Esophagus muscularis mucosa (tissue), 4 donors: ENCODE measurements at regions not wholly inside any gene's neighbourhood (a gene's known extent, or its start where the extent isn't known, plus 50 kb on each side); places are given as distances from the start of the nearest gene placed in this dataset.

ENCODE experiments used
- DNase-seq: peaks from one replicate; pipeline ENCODE4 v3.0.0-alpha.2; 2017; ENCODE audit errors: extremely low spot score
- H3K27ac ChIP-seq, 4 donors: fragments of 200-600 bp; sonication (generic); replicated peaks in 1 of 4; 1 replicate in 3 of 4; 2 replicates in 1 of 4; pipeline ENCODE4 v1.5.1; 2016 to 2019; ENCODE audit warnings: mild to moderate bottlenecking in 1 of 4
- H3K27me3 ChIP-seq, 4 donors: fragments of 200-600 bp; sonication (generic); one replicate each; pipeline versions ENCODE4 v1.5.1 to v1.6.0; 2016 to 2019
- H3K36me3 ChIP-seq, 4 donors: fragments of 200-600 bp; sonication (generic); one replicate each; pipeline ENCODE4 v1.5.1; 2016 to 2019
- H3K4me1 ChIP-seq, 4 donors: fragments of 200-600 bp; sonication (generic); one replicate each; pipeline ENCODE4 v1.5.1; 2016 to 2019
- H3K4me3 ChIP-seq, 4 donors: fragments of 200-600 bp; sonication (generic); 1 replicate in 2 of 4; 2 replicates in 2 of 4; pipeline ENCODE4 v1.5.1; 2016 to 2019; ENCODE audit warnings: mild to moderate bottlenecking in 4 of 4, moderate library complexity in 1 of 4
- H3K9me3 ChIP-seq, 4 donors: fragments of 200-600 bp; sonication (generic); 1 replicate in 3 of 4; 2 replicates in 1 of 4; pipeline ENCODE4 v1.5.1; 2016 to 2019
- CTCF ChIP-seq, 3 experiments: fragments of 200-600 bp in 2 of 3; fragments of 450-650 bp in 1 of 3; sonication (generic) in 2 of 3; IDR thresholded peaks; one replicate each; pipeline ENCODE4 v1.5.1; 2017 to 2019; ENCODE audit warnings: antibody characterized with exemption in 3 of 3, mild to moderate bottlenecking in 2 of 3, moderate library complexity in 1 of 3
- EP300 ChIP-seq: sonication (generic); formaldehyde crosslinking; IDR thresholded peaks from one replicate; pipeline ENCODE4 v1.6.1; 2017; ENCODE audit warnings: antibody characterized with exemption
- POLR2A ChIP-seq: fragments of 450-650 bp; IDR thresholded peaks from one replicate; pipeline ENCODE4 v1.6.1; 2017; ENCODE audit warnings: antibody characterized with exemption, moderate library complexity, mild to moderate bottlenecking, low read depth
- POLR2AphosphoS5 ChIP-seq, 2 donors: sonication (generic); formaldehyde crosslinking; IDR thresholded peaks; one replicate each; pipeline ENCODE4 v1.6.1; 2017; ENCODE audit warnings: antibody characterized with exemption in 2 of 2
- WGBS: methylation state at CpG from one replicate; pipeline ENCODE4 v1.1.5; 2018; 5-methylcytosine and 5-hydroxymethylcytosine counted together
- intact Hi-C: fragments of 100-400 bp; cut with DNase I; formaldehyde crosslinking; loops from one replicate; pipeline ENCODE4 v1.15.1; 2023

GRCh38 chr6:135759831-135760230, 91.7 kb upstream of the PDE7B start:
- intact Hi-C loops, result no loop called here

GRCh38 chr6:135774006-135774405, 77.5 kb upstream of the PDE7B start:
- no peak for DNase-seq
- Histone ChIP-seq H3K27ac (no peak overlapping the region), H3K4me3 (no peak overlapping the region), H3K27me3 (no peaks in the 10 kb centered on the region), H3K4me1 (no peaks in the 10 kb centered on the region), H3K36me3 (no peaks in the 10 kb centered on the region), H3K9me3 (no peaks in the 10 kb centered on the region)
- WGBS, result 86% methylated on average over 1 of the region's 1 CpG
- intact Hi-C loops, result no loop called here
- TF ChIP-seq POLR2AphosphoS5 (IDR thresholded peaks at IDR 0.05) (no peak), POLR2A (no peak), EP300 (no peak), CTCF (IDR thresholded peaks at IDR 0.05) (no peak)

More at GRCh38 chr6:135759831-135760230, 91.7 kb upstream of the PDE7B start:
- Histone ChIP-seq H3K9me3 (no peaks in the 10 kb centered on the region), H3K27ac (no peak overlapping the region), H3K4me1 (no peaks in the 10 kb centered on the region), H3K36me3 (no peaks in the 10 kb centered on the region), H3K27me3 (no peaks in the 10 kb centered on the region), H3K4me3 (no peak overlapping the region)
- no peak for TF ChIP-seq CTCF (IDR thresholded peaks at IDR 0.05)
- TF ChIP-seq EP300, result no peak
- no peak for TF ChIP-seq POLR2AphosphoS5 (IDR thresholded peaks at IDR 0.05)
- no peak for TF ChIP-seq POLR2A
- WGBS, result 78% methylated on average over 5 of the region's 5 CpGs
- no peak for DNase-seq

- intact Hi-C loops, result no loop called here
Observed at GRCh38 chr6:135779213-135779612, 72.3 kb upstream of the PDE7B start.

GRCh38 chr6:135780326-135780725, 71.2 kb upstream of the PDE7B start:
- H3K4me3 ChIP-seq, result no peak overlapping the region
- no peaks in the 10 kb centered on the region for H3K36me3 ChIP-seq
- no peak for TF ChIP-seq POLR2AphosphoS5 (IDR thresholded peaks at IDR 0.05)
- no peak for TF ChIP-seq POLR2A
- no peak for TF ChIP-seq EP300
- no peak for TF ChIP-seq CTCF (IDR thresholded peaks at IDR 0.05)
- WGBS, result 95% methylated on average over 1 of the region's 1 CpG
- DNase-seq, result no peak
- H3K27me3 ChIP-seq, result no peaks in the 10 kb centered on the region
- intact Hi-C loops, result no loop called here
- no peaks in the 10 kb centered on the region for H3K9me3 ChIP-seq
- no peaks in the 10 kb centered on the region for H3K4me1 ChIP-seq
- H3K27ac ChIP-seq, result no peak overlapping the region

More at GRCh38 chr6:135779213-135779612, 72.3 kb upstream of the PDE7B start:
- Histone ChIP-seq H3K27ac (no peak overlapping the region), H3K4me1 (no peaks in the 10 kb centered on the region), H3K9me3 (no peaks in the 10 kb centered on the region), H3K27me3 (no peaks in the 10 kb centered on the region), H3K4me3 (no peak overlapping the region), H3K36me3 (no peaks in the 10 kb centered on the region)
- TF ChIP-seq POLR2A (no peak), POLR2AphosphoS5 (IDR thresholded peaks at IDR 0.05) (no peak), EP300 (no peak), CTCF (IDR thresholded peaks at IDR 0.05) (no peak)
- 92% methylated on average over 2 of the region's 2 CpGs for WGBS
- DNase-seq, result no peak

GRCh38 chr6:135782546-135782945, 69.0 kb upstream of the PDE7B start:
- no peak overlapping the region for H3K27ac ChIP-seq
- no peak for TF ChIP-seq POLR2AphosphoS5 (IDR thresholded peaks at IDR 0.05)
- WGBS, result 92% methylated on average over 2 of the region's 2 CpGs
- H3K9me3 ChIP-seq, result no peaks in the 10 kb centered on the region
- H3K4me1 ChIP-seq, result no peaks in the 10 kb centered on the region
- intact Hi-C loops, result no loop called here
- no peak for DNase-seq
- H3K36me3 ChIP-seq, result no peaks in the 10 kb centered on the region
- no peaks in the 10 kb centered on the region for H3K27me3 ChIP-seq
- H3K4me3 ChIP-seq, result no peak overlapping the region
